Natural killer cell treated with Interleukin-12 subunit alpha and Interleukin-12 subunit beta and Interleukin-15 and Interleukin-18, amount 100 ng/mL, for 72 hours (primary cell): ENCODE measurements at regions not wholly inside any gene's neighbourhood (a gene's known extent, or its start where the extent isn't known, plus 50 kb on each side); places are given as distances from the start of the nearest gene placed in this dataset.

Source experiments
- ATAC-seq, 2 donors: fragments of 150-1000 bp; cut with Tn5 transposase in 1 of 2; sonication (Bioruptor Pico), chemical (Tn5 transposase) in 1 of 2; 2 replicates each; pipeline ENCODE4 v1.10.0; 2021
- DNase-seq: peaks from one replicate; pipeline ENCODE4 v3.0.0; 2022; ENCODE audit warnings: low spot score
- H3K27ac Mint-ChIP-seq, 2 donors: 1 replicate in 1 of 2; 2 replicates in 1 of 2; pipeline ENCODE4 v1.8.0; 2022; ENCODE audit warnings: mixed read lengths in 2 of 2, mild to moderate bottlenecking in 1 of 2, moderate library complexity in 1 of 2
- H3K27me3 Mint-ChIP-seq, 2 donors: 1 replicate in 1 of 2; 2 replicates in 1 of 2; pipeline ENCODE4 v1.8.0; 2022; ENCODE audit warnings: mixed read lengths in 2 of 2
- H3K36me3 Mint-ChIP-seq: one replicate; pipeline ENCODE4 v1.8.0; 2022; ENCODE audit warnings: mixed read lengths
- H3K4me1 Mint-ChIP-seq, 2 donors: 1 replicate in 1 of 2; 2 replicates in 1 of 2; pipeline ENCODE4 v1.8.0; 2022; ENCODE audit warnings: low read depth in 2 of 2, mixed read lengths in 2 of 2, mild to moderate bottlenecking in 1 of 2
- H3K4me3 Mint-ChIP-seq: one replicate; pipeline ENCODE4 v1.8.0; 2022; ENCODE audit warnings: mixed read lengths
- H3K9me3 Mint-ChIP-seq: 2 replicates; pipeline ENCODE4 v1.8.0; 2022; ENCODE audit warnings: mixed read lengths

- Mint-ChIP-seq H3K27me3 (peaks cover 8 to 31% of the 10 kb centered on the region in 2 donors), H3K27ac (no peak overlapping the region), H3K4me3 (no peak overlapping the region), H3K9me3 (no peaks in the 10 kb centered on the region), H3K36me3 (no peaks in the 10 kb centered on the region), H3K4me1 (no peaks in the 10 kb centered on the region)
- DNase-seq, result no peak
- ATAC-seq, result no peak
These were observed 407.8 kb upstream of the PODXL start for GRCh38 chr7:131964203-131964602.

GRCh38 chr7:131961054-131961680 lies 404.7 kb upstream of the PODXL start:
- no peak overlapping the region for H3K27ac Mint-ChIP-seq
- H3K4me3 Mint-ChIP-seq, result no peak overlapping the region
- no peaks in the 10 kb centered on the region for H3K4me1 Mint-ChIP-seq
- no peak for DNase-seq
- ATAC-seq, result no peak
- no peaks in the 10 kb centered on the region for H3K9me3 Mint-ChIP-seq
- peaks cover 11 to 41% of the 10 kb centered on the region in 2 donors for H3K27me3 Mint-ChIP-seq
- H3K36me3 Mint-ChIP-seq, result no peaks in the 10 kb centered on the region

- DNase-seq (no peak), ATAC-seq (no peak)
- no peaks in the 10 kb centered on the region for H3K36me3 Mint-ChIP-seq
- no peak overlapping the region for H3K4me3 Mint-ChIP-seq
- H3K27me3 Mint-ChIP-seq, result peaks cover 12 to 41% of the 10 kb centered on the region in 2 donors
- H3K4me1 Mint-ChIP-seq, result no peaks in the 10 kb centered on the region
- H3K9me3 Mint-ChIP-seq, result no peaks in the 10 kb centered on the region
- no peak overlapping the region for H3K27ac Mint-ChIP-seq
These were observed 402.8 kb upstream of the PODXL start for GRCh38 chr7:131959106-131959812.

GRCh38 chr7:131957338-131958020 lies 401.1 kb upstream of the PODXL start:
- Mint-ChIP-seq H3K36me3 (no peaks in the 10 kb centered on the region), H3K27ac (no peak overlapping the region), H3K27me3 (peaks cover 13 to 43% of the 10 kb centered on the region in 2 donors), H3K4me3 (no peak overlapping the region), H3K4me1 (no peaks in the 10 kb centered on the region), H3K9me3 (no peaks in the 10 kb centered on the region)
- DNase-seq (no peak), ATAC-seq (no peak)

- no peak overlapping the region for H3K27ac Mint-ChIP-seq
- H3K36me3 Mint-ChIP-seq, result no peaks in the 10 kb centered on the region
- H3K4me1 Mint-ChIP-seq, result no peaks in the 10 kb centered on the region
- H3K27me3 Mint-ChIP-seq, result peaks cover 8 to 37% of the 10 kb centered on the region in 2 donors
- no peak overlapping the region for H3K4me3 Mint-ChIP-seq
- no peak for DNase-seq
- ATAC-seq, result no peak
- H3K9me3 Mint-ChIP-seq, result no peaks in the 10 kb centered on the region
These were observed 400.4 kb upstream of the PODXL start for GRCh38 chr7:131956864-131957263.

GRCh38 chr7:131955679-131956078 lies 399.3 kb upstream of the PODXL start:
- no peak overlapping the region for H3K4me3 Mint-ChIP-seq
- H3K27me3 Mint-ChIP-seq, result peaks cover 8 to 27% of the 10 kb centered on the region in 2 donors
- H3K4me1 Mint-ChIP-seq, result no peaks in the 10 kb centered on the region
- DNase-seq (no peak), ATAC-seq (no peak)
- no peaks in the 10 kb centered on the region for H3K9me3 Mint-ChIP-seq
- no peaks in the 10 kb centered on the region for H3K36me3 Mint-ChIP-seq
- no peak overlapping the region for H3K27ac Mint-ChIP-seq

GRCh38 chr7:131953184-131953583 lies 396.8 kb upstream of the PODXL start:
- Mint-ChIP-seq H3K36me3 (no peaks in the 10 kb centered on the region), H3K27me3 (peaks cover 11 to 27% of the 10 kb centered on the region in 2 donors), H3K4me3 (no peak overlapping the region), H3K27ac (no peak overlapping the region), H3K9me3 (no peaks in the 10 kb centered on the region), H3K4me1 (no peaks in the 10 kb centered on the region)
- no peak for ATAC-seq
- DNase-seq, result no peak

- H3K27me3 Mint-ChIP-seq, result peaks cover 11 to 21% of the 10 kb centered on the region in 2 donors
- no peak overlapping the region for H3K27ac Mint-ChIP-seq
- ATAC-seq, result no peak
These were observed 395.9 kb upstream of the PODXL start for GRCh38 chr7:131952365-131952764.

GRCh38 chr7:131950758-131951157 lies 394.3 kb upstream of the PODXL start:
- DNase-seq, result no peak
- H3K9me3 Mint-ChIP-seq, result no peaks in the 10 kb centered on the region
- H3K27me3 Mint-ChIP-seq, result peaks cover 17 to 25% of the 10 kb centered on the region in 2 donors
- H3K36me3 Mint-ChIP-seq, result no peaks in the 10 kb centered on the region
- H3K4me1 Mint-ChIP-seq, result no peaks in the 10 kb centered on the region
- H3K27ac Mint-ChIP-seq, result no peak overlapping the region
- no peak for ATAC-seq
- no peak overlapping the region for H3K4me3 Mint-ChIP-seq

More at GRCh38 chr7:131952365-131952764, 395.9 kb upstream of the PODXL start:
- H3K4me1 Mint-ChIP-seq, result no peaks in the 10 kb centered on the region
- no peaks in the 10 kb centered on the region for H3K36me3 Mint-ChIP-seq
- no peak overlapping the region for H3K4me3 Mint-ChIP-seq
- no peaks in the 10 kb centered on the region for H3K9me3 Mint-ChIP-seq
- DNase-seq, result no peak

- peaks cover 15 to 22% of the 10 kb centered on the region in 2 donors for H3K27me3 Mint-ChIP-seq
- H3K9me3 Mint-ChIP-seq, result no peaks in the 10 kb centered on the region
- H3K27ac Mint-ChIP-seq, result no peak overlapping the region
- H3K36me3 Mint-ChIP-seq, result no peaks in the 10 kb centered on the region
- H3K4me3 Mint-ChIP-seq, result no peak overlapping the region
- no peaks in the 10 kb centered on the region for H3K4me1 Mint-ChIP-seq
- DNase-seq, result no peak
- no peak for ATAC-seq
These were observed 393.2 kb upstream of the PODXL start for GRCh38 chr7:131949659-131950058.

GRCh38 chr7:131948434-131949053 lies 392.1 kb upstream of the PODXL start:
- H3K4me1 Mint-ChIP-seq, result no peaks in the 10 kb centered on the region
- no peak for ATAC-seq

GRCh38 chr7:131947661-131948060 lies 391.2 kb upstream of the PODXL start:
- Mint-ChIP-seq H3K9me3 (no peaks in the 10 kb centered on the region), H3K36me3 (no peaks in the 10 kb centered on the region), H3K4me3 (no peak overlapping the region), H3K27me3 (peaks cover 21 to 22% of the 10 kb centered on the region in 2 donors), H3K27ac (no peak overlapping the region), H3K4me1 (no peaks in the 10 kb centered on the region)
- ATAC-seq, result no peak
- no peak for DNase-seq

More at GRCh38 chr7:131948434-131949053, 392.1 kb upstream of the PODXL start:
- H3K9me3 Mint-ChIP-seq, result no peaks in the 10 kb centered on the region
- no peaks in the 10 kb centered on the region for H3K36me3 Mint-ChIP-seq
- DNase-seq, result no peak
- no peak overlapping the region for H3K4me3 Mint-ChIP-seq
- H3K27me3 Mint-ChIP-seq, result peaks cover 20 to 21% of the 10 kb centered on the region in 2 donors
- no peak overlapping the region for H3K27ac Mint-ChIP-seq

GRCh38 chr7:131945957-131946544 lies 389.6 kb upstream of the PODXL start:
- Mint-ChIP-seq H3K27ac (no peak overlapping the region), H3K4me1 (no peaks in the 10 kb centered on the region), H3K9me3 (no peaks in the 10 kb centered on the region), H3K4me3 (no peak overlapping the region), H3K36me3 (no peaks in the 10 kb centered on the region), H3K27me3 (peaks cover 28 to 29% of the 10 kb centered on the region in 2 donors)
- DNase-seq (no peak), ATAC-seq (no peak)
